Stimulated activated CD4-positive, alpha-beta T cell treated with anti-CD3 and anti-CD28 coated beads, Interleukin-1b, Interleukin-23, amount 100 ng/mL, for 48 hours (primary cell): ENCODE measurements at regions not wholly inside any gene's neighbourhood (a gene's known extent, or its start where the extent isn't known, plus 50 kb on each side); places are given as distances from the start of the nearest gene placed in this dataset.
A peak's percentile ranks its signal among the peaks of the same experiment; 100 is the strongest.

ENCODE experiments used
- DNase-seq: peaks from one replicate; pipeline ENCODE4 v3.0.0-alpha.2; 2020

DNA sequence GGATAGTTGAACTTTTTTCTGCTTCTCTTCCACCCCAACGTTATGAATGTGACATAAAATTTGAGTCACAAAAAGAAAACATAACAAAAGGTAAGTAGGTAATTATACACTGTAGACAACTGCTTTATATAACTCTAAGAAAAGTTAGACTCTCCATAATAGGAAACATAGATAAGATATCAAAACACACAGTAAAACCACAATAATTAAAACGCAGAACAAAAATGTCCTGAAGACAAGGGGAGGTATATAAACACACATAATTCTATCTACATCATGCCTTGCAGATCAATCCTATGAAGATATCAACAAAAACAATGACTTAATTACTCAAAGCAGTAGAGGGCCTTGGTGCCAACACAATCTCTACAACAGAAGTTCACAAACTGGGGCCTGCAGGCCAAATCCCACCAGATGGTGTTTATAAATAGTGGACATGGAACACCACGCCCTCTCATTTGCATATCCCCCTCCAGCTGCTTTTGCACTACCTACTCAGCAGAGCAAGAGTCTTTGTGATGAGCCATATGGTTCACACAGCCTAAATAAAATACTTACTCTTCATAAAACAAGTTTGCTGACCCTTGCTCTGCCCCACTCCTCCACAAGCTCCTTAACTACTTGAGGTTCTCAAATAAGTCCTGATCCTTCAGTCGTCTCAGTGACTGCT is 254.7 kb downstream of the KLF12 start:
- DNase-seq: no peak

- no peak for DNase-seq
Measured at GRCh38 chr13:73877399-73877798, 256.8 kb downstream of the KLF12 start.

GRCh38 chr13:73876323-73876722 is 257.9 kb downstream of the KLF12 start:
- no peak for DNase-seq

GRCh38 chr13:73873940-73874830 is 260.0 kb downstream of the KLF12 start:
- DNase-seq: no peak

GRCh38 chr13:73872397-73872796 is 261.8 kb downstream of the KLF12 start:
- DNase-seq: no peak

- DNase-seq: peak; percentile 19
Measured at GRCh38 chr13:73870970-73871935, 263.0 kb downstream of the KLF12 start.

DNA sequence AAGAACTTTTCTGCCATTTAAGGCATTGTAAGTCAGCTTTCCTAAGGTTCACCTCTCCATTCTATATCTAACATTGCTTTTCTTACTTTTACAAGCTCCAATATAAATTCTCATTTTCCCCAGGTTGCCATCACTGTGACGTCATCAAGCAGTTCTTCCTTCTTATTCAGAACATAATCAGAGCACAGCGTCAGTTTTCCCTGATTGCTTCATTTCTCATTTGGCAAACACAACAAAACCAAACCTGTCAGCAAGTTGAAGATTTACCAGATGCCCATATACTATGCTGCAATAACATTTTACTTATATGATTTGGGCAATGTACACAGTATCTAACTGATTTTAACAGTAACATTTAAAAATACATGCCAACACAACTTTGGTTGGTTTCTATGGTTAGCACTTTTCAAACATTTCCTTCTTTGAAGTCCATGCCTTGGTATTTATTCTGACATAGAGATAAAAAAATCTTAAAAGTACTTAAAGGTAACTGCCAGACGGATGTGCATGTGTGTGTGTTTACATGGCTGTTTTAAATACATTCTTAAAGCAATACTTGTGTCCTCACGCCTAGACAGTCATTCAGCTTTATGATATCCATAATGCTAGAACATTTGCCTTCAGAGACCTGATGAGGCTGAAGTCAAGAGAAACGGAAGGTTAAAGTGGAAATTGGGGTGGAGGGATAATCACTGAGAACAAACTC is 264.0 kb downstream of the KLF12 start:
- no peak for DNase-seq

DNA sequence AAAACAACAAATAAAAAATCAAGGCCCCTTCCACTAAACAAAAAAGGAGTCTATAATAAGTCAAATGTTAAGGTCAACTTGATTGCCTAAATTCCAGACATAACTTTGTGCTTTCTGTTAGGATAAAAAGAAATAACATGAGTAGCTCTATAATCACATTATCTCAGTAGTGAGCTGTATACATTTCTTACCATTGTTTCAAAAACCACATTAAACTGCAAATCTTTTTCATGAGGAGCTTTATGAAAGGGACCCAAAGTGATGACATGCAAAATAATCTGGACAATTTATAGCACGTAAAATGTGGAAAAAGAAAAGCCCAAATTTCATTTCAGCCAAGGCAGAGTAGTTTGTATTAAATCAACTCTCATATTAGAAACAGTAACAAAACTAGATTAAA is 269.2 kb downstream of the KLF12 start:
- no peak for DNase-seq

DNA sequence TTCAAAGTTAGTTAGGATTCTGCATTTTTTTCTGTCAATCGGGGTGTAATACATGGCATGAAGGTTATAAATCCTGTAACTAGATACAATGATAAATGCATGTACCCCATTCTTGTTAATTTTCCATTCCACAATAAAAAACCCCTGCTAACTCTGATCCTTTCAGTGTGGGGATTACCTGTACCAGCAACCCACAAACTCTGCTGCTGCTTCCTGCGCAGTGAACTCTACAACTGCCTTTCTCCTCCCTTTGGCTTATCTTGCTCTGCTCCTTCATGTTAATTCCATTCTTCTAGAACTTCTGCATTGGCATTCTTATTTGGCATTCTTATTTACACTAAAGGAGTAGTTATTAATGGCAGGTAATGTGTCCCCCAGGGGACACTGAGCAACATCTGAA is 273.1 kb downstream of the KLF12 start:
- no peak for DNase-seq

DNA sequence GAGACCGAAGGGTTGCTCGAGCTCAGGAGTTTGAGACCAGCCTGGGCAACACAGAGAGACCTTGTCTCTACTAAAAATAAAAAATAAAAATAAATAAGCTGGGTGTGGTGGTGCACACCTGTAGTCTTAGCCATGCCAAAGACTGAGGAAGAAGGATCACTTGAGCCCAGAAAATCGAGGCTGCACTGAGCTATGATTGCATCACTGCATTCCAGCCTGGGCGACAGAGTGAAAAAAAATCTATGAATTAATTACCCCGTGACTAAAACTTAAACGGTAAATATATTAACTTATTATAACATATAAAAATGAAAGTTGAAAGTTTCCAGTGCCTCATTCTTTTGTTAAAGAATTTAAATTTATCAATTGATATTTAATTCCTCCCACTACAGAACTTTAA is 273.7 kb downstream of the KLF12 start:
- DNase-seq: no peak

GRCh38 chr13:73859841-73860240 is 274.4 kb downstream of the KLF12 start:
- no peak for DNase-seq

DNA sequence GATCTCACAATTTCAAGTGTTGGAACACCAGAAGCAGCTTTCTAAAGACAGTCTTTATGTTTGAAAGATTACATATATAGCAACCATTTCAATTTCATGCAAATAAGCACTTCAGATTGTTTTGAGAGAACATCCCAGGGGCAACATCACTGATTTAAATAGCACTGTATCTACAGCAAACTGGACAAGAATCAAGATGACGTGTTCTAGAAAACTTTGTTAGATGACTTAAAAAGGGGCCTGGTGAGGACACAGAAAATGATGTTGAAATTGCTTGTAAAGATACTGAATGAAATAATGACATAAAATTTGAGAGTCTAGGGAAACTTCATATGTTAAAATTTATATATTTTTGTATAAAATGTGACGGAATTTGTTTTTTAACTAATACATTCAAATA is 277.1 kb downstream of the KLF12 start:
- no peak for DNase-seq

- DNase-seq: no peak
Measured at GRCh38 chr13:73851104-73851503, 283.1 kb downstream of the KLF12 start.

GRCh38 chr13:73850104-73850873 is 283.9 kb downstream of the KLF12 start:
- DNase-seq: no peak

GRCh38 chr13:73849292-73849691 is 284.9 kb downstream of the KLF12 start:
- no peak for DNase-seq

DNA sequence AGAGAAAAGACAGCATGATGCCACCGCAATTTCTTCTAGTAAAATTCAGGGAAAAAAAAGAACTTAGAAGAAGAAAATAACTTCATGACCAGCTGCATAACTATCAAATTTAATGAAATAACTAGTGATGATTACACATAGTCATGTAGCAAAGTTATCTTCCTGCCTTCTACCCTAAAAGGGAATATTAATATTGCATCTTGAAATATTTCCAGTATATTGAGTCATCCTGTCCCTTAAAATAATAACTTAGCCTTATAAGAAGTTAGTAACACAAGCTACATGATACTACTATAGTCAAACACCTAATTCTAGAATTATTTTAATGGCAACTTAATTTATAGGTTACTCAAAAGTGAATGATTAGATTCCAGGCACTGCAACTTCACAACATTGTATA is 289.2 kb downstream of the KLF12 start:
- no peak for DNase-seq

- no peak for DNase-seq
Measured at GRCh38 chr13:73842626-73843025, 291.6 kb downstream of the KLF12 start.

- no peak for DNase-seq
Measured at GRCh38 chr13:73842184-73842583, 292.0 kb downstream of the KLF12 start.

- no peak for DNase-seq
Measured at GRCh38 chr13:73837147-73837546, 297.1 kb downstream of the KLF12 start.

DNA sequence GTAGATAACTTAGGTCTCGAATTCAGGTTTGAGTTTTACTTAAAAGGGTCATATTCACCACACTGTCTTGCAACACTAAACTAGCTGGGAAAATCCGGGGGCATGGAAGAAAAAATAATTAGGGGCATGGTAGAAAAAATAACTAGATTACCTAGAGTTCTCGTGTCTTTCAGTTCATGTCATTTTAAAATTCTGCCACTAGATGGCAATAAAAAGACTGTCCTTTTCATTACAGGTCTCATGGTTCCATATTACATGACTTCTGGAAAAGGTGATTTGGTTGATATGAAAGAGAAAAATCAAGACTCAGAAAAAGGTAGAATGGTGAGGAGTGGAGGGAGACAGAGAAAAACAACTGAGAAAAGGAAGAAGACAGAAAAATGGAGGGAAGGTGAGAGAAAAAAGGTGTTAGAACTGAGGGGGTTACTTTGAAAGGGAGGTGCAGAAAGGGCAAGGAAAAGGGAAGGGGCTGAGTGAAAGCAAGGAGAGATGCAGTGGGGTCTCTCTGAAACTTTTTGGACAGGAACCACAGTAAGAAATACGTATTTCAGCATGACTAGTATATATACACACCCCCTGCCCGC is 299.0 kb downstream of the KLF12 start:
- no peak for DNase-seq

- no peak for DNase-seq
Measured at GRCh38 chr13:73833325-73834070, 300.7 kb downstream of the KLF12 start.
